Mesendoderm (in vitro differentiated cells): ENCODE measurements at regions not wholly inside any gene's neighbourhood (a gene's known extent, or its start where the extent isn't known, plus 50 kb on each side); places are given as distances from the start of the nearest gene placed in this dataset.

Source experiments
- DNase-seq: peaks from one replicate; pipeline ENCODE4 v3.0.0; 2013
- H2AK5ac ChIP-seq: 2 replicates; pipeline ENCODE4 v1.6.1; 2013; ENCODE audit warnings: low read length, inconsistent platforms
- H2BK120ac ChIP-seq: 2 replicates; pipeline ENCODE4 v1.6.1; 2013; ENCODE audit warnings: low read depth, mild to moderate bottlenecking, low read length, moderate library complexity, mixed read lengths
- H2BK15ac ChIP-seq: replicated peaks from 2 replicates; pipeline ENCODE4 v1.6.1; 2013; ENCODE audit warnings: low read depth, mild to moderate bottlenecking, moderate library complexity
- H2BK5ac ChIP-seq: 2 replicates; pipeline ENCODE4 v1.6.1; 2013; ENCODE audit warnings: low read length, inconsistent platforms
- H3K18ac ChIP-seq: 2 replicates; pipeline ENCODE4 v1.6.1; 2013; ENCODE audit warnings: mild to moderate bottlenecking, low read length, mixed read lengths
- H3K23ac ChIP-seq: one replicate; pipeline ENCODE4 v1.6.1; 2013; ENCODE audit warnings: low read length
- H3K27ac ChIP-seq: 2 replicates; pipeline ENCODE4 v1.5.1; 2013; ENCODE audit warnings: low read depth, mild to moderate bottlenecking, inconsistent platforms, low read length, moderate library complexity
- H3K27me3 ChIP-seq: 2 replicates; pipeline ENCODE4 v1.6.1; 2013; ENCODE audit warnings: low read length, control low read depth, mild to moderate bottlenecking, inconsistent platforms; ENCODE audit not compliant: insufficient read depth, poor library complexity
- H3K36me3 ChIP-seq: 2 replicates; pipeline ENCODE4 v1.6.1; 2013; ENCODE audit warnings: low read length, inconsistent platforms; ENCODE audit not compliant: control insufficient read depth, insufficient read depth
- H3K4ac ChIP-seq: one replicate; pipeline ENCODE4 v1.6.1; 2013; ENCODE audit warnings: low read depth, mild to moderate bottlenecking, low read length, moderate library complexity
- H3K4me1 ChIP-seq: 2 replicates; pipeline ENCODE4 v1.6.1; 2013; ENCODE audit warnings: low read depth, low read length, inconsistent platforms; ENCODE audit not compliant: control insufficient read depth
- H3K4me2 ChIP-seq: 2 replicates; pipeline ENCODE4 v1.6.1; 2013; ENCODE audit warnings: low read length
- H3K4me3 ChIP-seq: 2 replicates; pipeline ENCODE4 v1.5.1; 2013; ENCODE audit warnings: mild to moderate bottlenecking, low read length
- H3K56ac ChIP-seq: one replicate; pipeline ENCODE4 v1.6.1; 2013; ENCODE audit warnings: low read length
- H3K79me1 ChIP-seq: 2 replicates; pipeline ENCODE4 v1.6.1; 2013; ENCODE audit warnings: low read length, inconsistent platforms
- H3K79me2 ChIP-seq: 2 replicates; pipeline ENCODE4 v1.6.1; 2013; ENCODE audit warnings: mild to moderate bottlenecking, low read length; ENCODE audit not compliant: control insufficient read depth, insufficient read depth
- H3K9ac ChIP-seq: 2 replicates; pipeline ENCODE4 v1.6.1; 2013; ENCODE audit warnings: low read length, inconsistent platforms
- H4K5ac ChIP-seq: one replicate; pipeline ENCODE4 v1.6.1; 2013; ENCODE audit warnings: low read length
- H4K8ac ChIP-seq: one replicate; pipeline ENCODE4 v1.6.1; 2013; ENCODE audit warnings: low read depth, mild to moderate bottlenecking, control low read depth, low read length, moderate library complexity
- WGBS: extraction: QIAGEN DNeasy Blood & Tissue Kit; methylation state at CpG from one replicate; pipeline ENCODE4 v1.1.7; 2013; ENCODE audit warnings: low lambda C conversion rate, missing lambda C conversion rate; ENCODE audit not compliant: insufficient coverage; ENCODE audit errors: extremely low coverage; 5-methylcytosine and 5-hydroxymethylcytosine counted together

GRCh38 chr13:107370015-107370785 lies 802.3 kb upstream of the ARGLU1 start:
- Histone ChIP-seq H3K4me2 (no peak overlapping the region), H3K36me3 (no peaks in the 10 kb centered on the region), H3K56ac (no peak overlapping the region), H2BK120ac (no peak overlapping the region), H4K8ac (no peak overlapping the region), H4K5ac (no peak overlapping the region), H3K4me1 (no peaks in the 10 kb centered on the region), H2BK15ac (no peak overlapping the region), H3K9ac (no peak overlapping the region), H3K23ac (no peak overlapping the region), H2BK5ac (no peak overlapping the region), H3K4me3 (no peak overlapping the region), H3K79me1 (no peaks in the 10 kb centered on the region), H3K4ac (no peak overlapping the region), H3K27ac (no peak overlapping the region), H2AK5ac (no peak overlapping the region), H3K27me3 (no peaks in the 10 kb centered on the region), H3K79me2 (no peaks in the 10 kb centered on the region), H3K18ac (no peak overlapping the region)
- DNase-seq, result no peak
- no CpG with 5 or more reads among the region's 7 CpGs for WGBS

GRCh38 chr13:107367258-107367657 lies 799.3 kb upstream of the ARGLU1 start:
- no peaks in the 10 kb centered on the region for H3K79me2 ChIP-seq

GRCh38 chr13:107365466-107366215 lies 797.7 kb upstream of the ARGLU1 start:
- Histone ChIP-seq H3K79me2 (no peaks in the 10 kb centered on the region), H2AK5ac (no peak overlapping the region), H2BK15ac (no peak overlapping the region), H4K8ac (no peak overlapping the region), H3K27me3 (no peaks in the 10 kb centered on the region), H3K18ac (no peak overlapping the region), H3K4me3 (no peak overlapping the region), H2BK5ac (no peak overlapping the region), H2BK120ac (no peak overlapping the region), H3K79me1 (no peaks in the 10 kb centered on the region), H3K9ac (no peak overlapping the region), H3K27ac (no peak overlapping the region), H3K56ac (no peak overlapping the region), H4K5ac (no peak overlapping the region), H3K4me1 (no peaks in the 10 kb centered on the region), H3K36me3 (no peaks in the 10 kb centered on the region), H3K4ac (no peak overlapping the region), H3K23ac (no peak overlapping the region), H3K4me2 (no peak overlapping the region)
- WGBS, result no CpG with 5 or more reads among the region's 8 CpGs
- no peak for DNase-seq

More at GRCh38 chr13:107367258-107367657, 799.3 kb upstream of the ARGLU1 start:
- Histone ChIP-seq H3K4me2 (no peak overlapping the region), H3K4ac (no peak overlapping the region), H3K27ac (no peak overlapping the region), H3K9ac (no peak overlapping the region), H3K36me3 (no peaks in the 10 kb centered on the region), H3K23ac (no peak overlapping the region), H3K4me3 (no peak overlapping the region), H2BK120ac (no peak overlapping the region), H3K18ac (no peak overlapping the region), H3K4me1 (no peaks in the 10 kb centered on the region), H3K56ac (no peak overlapping the region), H2BK15ac (no peak overlapping the region), H4K5ac (no peak overlapping the region), H4K8ac (no peak overlapping the region), H3K27me3 (no peaks in the 10 kb centered on the region), H3K79me1 (no peaks in the 10 kb centered on the region), H2BK5ac (no peak overlapping the region), H2AK5ac (no peak overlapping the region)
- no CpG with 5 or more reads among the region's 8 CpGs for WGBS
- no peak for DNase-seq

- DNase-seq, result no peak
- H3K4ac ChIP-seq, result no peak overlapping the region
- H2BK15ac ChIP-seq, result no peak overlapping the region
- no peak overlapping the region for H3K4me3 ChIP-seq
- no peak overlapping the region for H3K56ac ChIP-seq
- no CpG with 5 or more reads among the region's 1 CpG for WGBS
- no peak overlapping the region for H2BK120ac ChIP-seq
- no peaks in the 10 kb centered on the region for H3K4me1 ChIP-seq
- H3K23ac ChIP-seq, result no peak overlapping the region
- H2AK5ac ChIP-seq, result no peak overlapping the region
- no peak overlapping the region for H2BK5ac ChIP-seq
- no peaks in the 10 kb centered on the region for H3K36me3 ChIP-seq
- H4K8ac ChIP-seq, result no peak overlapping the region
- H3K79me2 ChIP-seq, result no peaks in the 10 kb centered on the region
- no peaks in the 10 kb centered on the region for H3K79me1 ChIP-seq
- no peak overlapping the region for H4K5ac ChIP-seq
- H3K18ac ChIP-seq, result no peak overlapping the region
- H3K27me3 ChIP-seq, result no peaks in the 10 kb centered on the region
- H3K27ac ChIP-seq, result no peak overlapping the region
- H3K4me2 ChIP-seq, result no peak overlapping the region
- no peak overlapping the region for H3K9ac ChIP-seq
These were observed 796.7 kb upstream of the ARGLU1 start for GRCh38 chr13:107364658-107365057.

GRCh38 chr13:107361666-107362065 lies 793.7 kb upstream of the ARGLU1 start:
- Histone ChIP-seq H3K18ac (no peak overlapping the region), H3K27me3 (no peaks in the 10 kb centered on the region), H3K4ac (no peak overlapping the region), H3K27ac (no peak overlapping the region), H3K9ac (no peak overlapping the region), H2BK120ac (no peak overlapping the region), H2BK15ac (no peak overlapping the region), H2AK5ac (no peak overlapping the region), H4K8ac (no peak overlapping the region), H3K36me3 (no peaks in the 10 kb centered on the region), H3K4me3 (no peak overlapping the region), H2BK5ac (no peak overlapping the region), H3K4me1 (no peaks in the 10 kb centered on the region), H3K23ac (no peak overlapping the region), H4K5ac (no peak overlapping the region), H3K56ac (no peak overlapping the region), H3K4me2 (no peak overlapping the region), H3K79me2 (no peaks in the 10 kb centered on the region), H3K79me1 (no peaks in the 10 kb centered on the region)
- DNase-seq, result no peak
- WGBS, result no CpG with 5 or more reads among the region's 5 CpGs
